HepG2 (cell line): ENCODE measurements at regions not wholly inside any gene's neighbourhood (a gene's known extent, or its start where the extent isn't known, plus 50 kb on each side); places are given as distances from the start of the nearest gene placed in this dataset.

ENCODE experiments used
- ATAC-seq: fragments of 200-7000 bp; cut with Tn5 transposase; 3 replicates; pipeline ENCODE4 v1.9.1; 2020; ENCODE audit warnings: mild to moderate bottlenecking, moderate library complexity
- BruUV-seq: library from RNA; stranded (reverse); fragments of 400-500 nt; replicated peaks from 2 replicates; lab custom pipeline; 2021; lab: Mats Ljungman, UMichigan
- CTCF ChIA-PET: fragments of 300-600 bp; formaldehyde crosslinking; extraction: SDS; loops from one replicate; lab custom pipeline; 2021; ENCODE audit warnings: low total read pairs, inconsistent platforms, low intra/inter-chr PET ratio; lab: Yijun Ruan, JAX
- POLR2A ChIA-PET: fragments of 350-600 bp; sonication (Branson Sonifier 250); formaldehyde crosslinking; loops from one replicate; lab custom pipeline; 2020; ENCODE audit warnings: antibody characterized with exemption, inconsistent platforms; lab: Yijun Ruan, JAX
- DNase-seq: peaks from one replicate; pipeline ENCODE4 v3.0.0-alpha.2; 2015; ENCODE audit warnings: low spot score
- FAIRE-seq: peaks from 3 replicates; lab custom pipeline; 2011; peaks lifted over from hg19 to GRCh38; lab: Jason Lieb, UNC
- H2AFZ ChIP-seq: one replicate; pipeline ENCODE4 v1.6.1; 2011; ENCODE audit warnings: low read length, inconsistent platforms
- H3K27ac ChIP-seq: fragments of 300-600 bp; 3 replicates; pipeline ENCODE4 v1.8.0; 2011; ENCODE audit warnings: mixed run types, mild to moderate bottlenecking, mixed read lengths, low read length, inconsistent platforms; ENCODE audit not compliant: insufficient read depth; ENCODE audit errors: extremely low read length
- H3K27me3 ChIP-seq, 2 experiments: fragments of 200-600 bp in 1 of 2; 2 replicates in 1 of 2; 3 replicates in 1 of 2; pipeline versions ENCODE4 v1.6.0 to v1.8.0; 2011; ENCODE audit warnings: low read length in 2 of 2, mild to moderate bottlenecking in 2 of 2, moderate library complexity in 2 of 2, inconsistent platforms in 1 of 2; ENCODE audit not compliant: insufficient read depth in 2 of 2, control insufficient read depth in 1 of 2
- H3K36me3 ChIP-seq, 2 experiments: fragments of 200-600 bp in 1 of 2; replicated peaks in 1 of 2; 2 replicates in 1 of 2; 3 replicates in 1 of 2; pipeline versions ENCODE4 v1.5.1 to v1.8.0; 2011; ENCODE audit warnings: low read length in 2 of 2, inconsistent platforms in 1 of 2; ENCODE audit not compliant: insufficient read depth in 2 of 2, control insufficient read depth in 1 of 2
- H3K4me1 ChIP-seq: 2 replicates; pipeline ENCODE4 v1.5.1; 2012; ENCODE audit warnings: low read length, inconsistent platforms; ENCODE audit not compliant: insufficient read depth
- H3K4me2 ChIP-seq: 2 replicates; pipeline ENCODE4 v1.6.0; 2011; ENCODE audit warnings: low read depth, low read length, inconsistent platforms
- H3K4me3 ChIP-seq, 3 experiments: fragments of 200-600 bp in 1 of 3; sonication (generic), shearing (Covaris generic) in 1 of 3; replicated peaks in 1 of 3; 2 replicates each; pipeline ENCODE4 v1.5.1; 2011 to 2016; ENCODE audit warnings: low read length in 3 of 3, inconsistent platforms in 2 of 3, low read depth in 2 of 3, mild to moderate bottlenecking in 2 of 3, control low read depth in 1 of 3, mixed read lengths in 1 of 3; ENCODE audit not compliant: insufficient read depth in 1 of 3
- H3K79me2 ChIP-seq: one replicate; pipeline ENCODE4 v1.6.1; 2011; ENCODE audit warnings: low read length, inconsistent platforms; ENCODE audit not compliant: insufficient read depth
- H3K9ac ChIP-seq: 2 replicates; pipeline ENCODE4 v1.6.0; 2011; ENCODE audit warnings: mild to moderate bottlenecking, low read depth, low read length, inconsistent platforms; ENCODE audit not compliant: insufficient read depth
- H3K9me3 ChIP-seq: 2 replicates; pipeline ENCODE4 v1.5.1; 2012; ENCODE audit warnings: mild to moderate bottlenecking, low read length
- H4K20me1 ChIP-seq: 2 replicates; pipeline ENCODE4 v1.6.0; 2011; ENCODE audit warnings: inconsistent platforms, mild to moderate bottlenecking, low read length, moderate library complexity; ENCODE audit not compliant: insufficient read depth
- HDAC1 ChIP-seq: sonication (generic); formaldehyde crosslinking; IDR thresholded peaks from 2 replicates; pipeline ENCODE4 v1.5.1; 2020; ENCODE audit warnings: mild to moderate bottlenecking, missing genetic modification reagents
- THRA ChIP-seq: sonication (generic); formaldehyde crosslinking; IDR thresholded peaks from 2 replicates; pipeline ENCODE4 v1.4.0; 2020; ENCODE audit warnings: missing genetic modification reagents, borderline replicate concordance
- ZNF451 ChIP-seq: sonication (generic); formaldehyde crosslinking; IDR thresholded peaks from 2 replicates; pipeline ENCODE4 v1.5.0; 2020; ENCODE audit warnings: mild to moderate bottlenecking, missing genetic modification reagents
- ZNF687 ChIP-seq: sonication (generic); formaldehyde crosslinking; IDR thresholded peaks from 2 replicates; pipeline ENCODE4 v1.5.1; 2020; ENCODE audit warnings: mild to moderate bottlenecking, missing genetic modification reagents, moderate library complexity
- ZNF775 ChIP-seq: sonication (generic); formaldehyde crosslinking; IDR thresholded peaks from 2 replicates; pipeline ENCODE4 v1.4.0; 2020; ENCODE audit warnings: missing genetic modification reagents, mild to moderate bottlenecking, moderate library complexity, borderline replicate concordance
- WGBS: methylation state at CpG from one replicate; pipeline ENCODE4 v1.1.6; 2017; ENCODE audit warnings: low lambda C conversion rate; 5-methylcytosine and 5-hydroxymethylcytosine counted together
- in situ Hi-C: cut with HindIII; loops from 2 replicates; pipeline ENCODE4 v1.10.0; 2017; ENCODE audit warnings: low pct_unique_long_range_greater_than_20kb; ENCODE audit not compliant: extremely low pct_ligation_motif_present
- intact Hi-C: fragments of 100-400 bp; cut with micrococcal nuclease; formaldehyde crosslinking; loops from one replicate; pipeline ENCODE4 v1.10.0; 2022; ENCODE audit not compliant: unreplicated experiment
- TF ChIP-seq, protein P1 (sequence below): IDR thresholded peaks from 2 replicates; pipeline ENCODE4 v1.4.0; 2020; ENCODE audit warnings: mild to moderate bottlenecking, missing genetic modification reagents
- TF ChIP-seq, protein P2 (sequence below): sonication (generic); formaldehyde crosslinking; IDR thresholded peaks from 2 replicates; pipeline ENCODE4 v1.8.0; 2022; ENCODE audit warnings: mild to moderate bottlenecking, missing genetic modification reagents, borderline replicate concordance

GRCh38 chr4:152229782-152230289, 306.1 kb downstream of the FBXW7 start (continued):
- TF ChIP-seq, protein P1, sequence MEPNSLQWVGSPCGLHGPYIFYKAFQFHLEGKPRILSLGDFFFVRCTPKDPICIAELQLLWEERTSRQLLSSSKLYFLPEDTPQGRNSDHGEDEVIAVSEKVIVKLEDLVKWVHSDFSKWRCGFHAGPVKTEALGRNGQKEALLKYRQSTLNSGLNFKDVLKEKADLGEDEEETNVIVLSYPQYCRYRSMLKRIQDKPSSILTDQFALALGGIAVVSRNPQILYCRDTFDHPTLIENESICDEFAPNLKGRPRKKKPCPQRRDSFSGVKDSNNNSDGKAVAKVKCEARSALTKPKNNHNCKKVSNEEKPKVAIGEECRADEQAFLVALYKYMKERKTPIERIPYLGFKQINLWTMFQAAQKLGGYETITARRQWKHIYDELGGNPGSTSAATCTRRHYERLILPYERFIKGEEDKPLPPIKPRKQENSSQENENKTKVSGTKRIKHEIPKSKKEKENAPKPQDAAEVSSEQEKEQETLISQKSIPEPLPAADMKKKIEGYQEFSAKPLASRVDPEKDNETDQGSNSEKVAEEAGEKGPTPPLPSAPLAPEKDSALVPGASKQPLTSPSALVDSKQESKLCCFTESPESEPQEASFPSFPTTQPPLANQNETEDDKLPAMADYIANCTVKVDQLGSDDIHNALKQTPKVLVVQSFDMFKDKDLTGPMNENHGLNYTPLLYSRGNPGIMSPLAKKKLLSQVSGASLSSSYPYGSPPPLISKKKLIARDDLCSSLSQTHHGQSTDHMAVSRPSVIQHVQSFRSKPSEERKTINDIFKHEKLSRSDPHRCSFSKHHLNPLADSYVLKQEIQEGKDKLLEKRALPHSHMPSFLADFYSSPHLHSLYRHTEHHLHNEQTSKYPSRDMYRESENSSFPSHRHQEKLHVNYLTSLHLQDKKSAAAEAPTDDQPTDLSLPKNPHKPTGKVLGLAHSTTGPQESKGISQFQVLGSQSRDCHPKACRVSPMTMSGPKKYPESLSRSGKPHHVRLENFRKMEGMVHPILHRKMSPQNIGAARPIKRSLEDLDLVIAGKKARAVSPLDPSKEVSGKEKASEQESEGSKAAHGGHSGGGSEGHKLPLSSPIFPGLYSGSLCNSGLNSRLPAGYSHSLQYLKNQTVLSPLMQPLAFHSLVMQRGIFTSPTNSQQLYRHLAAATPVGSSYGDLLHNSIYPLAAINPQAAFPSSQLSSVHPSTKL (CRISPR knock-in tag) = no peak
- no peak for TF ChIP-seq ZNF687
- no peak for TF ChIP-seq HDAC1 (CRISPR knock-in tag)
- TF ChIP-seq, all 625 proteins: peak for 0

DNA sequence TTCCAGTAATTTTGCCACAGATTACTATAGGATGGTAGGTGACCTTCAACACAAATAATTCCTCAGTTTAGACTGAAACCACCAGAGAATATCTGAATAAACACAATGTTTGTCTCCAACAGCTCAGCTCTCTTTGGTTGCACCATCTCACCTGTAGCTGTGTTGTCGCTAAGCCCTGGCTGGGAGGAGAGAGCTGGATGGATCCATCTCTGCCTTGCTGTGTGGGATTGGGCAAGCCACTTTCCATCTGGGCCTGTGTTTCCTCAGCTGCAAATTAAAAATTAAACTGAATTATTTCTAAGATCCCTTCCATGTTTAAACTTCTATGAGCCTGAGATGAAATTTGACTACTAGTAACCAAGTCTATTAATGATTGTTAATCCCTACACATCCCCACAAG, 310.2 kb downstream of the FBXW7 start:
- no peaks in the 10 kb centered on the region for H4K20me1 ChIP-seq
- DNase-seq (no peak), ATAC-seq (no peak), FAIRE-seq (no peak)
- no peaks in the 10 kb centered on the region for H3K36me3 ChIP-seq
- no TSS peak for BruUV-seq
- TF ChIP-seq ZNF775 (CRISPR knock-in tag) (no peak), THRA (CRISPR knock-in tag) (no peak), ZNF451 (CRISPR knock-in tag) (no peak)
- TF ChIP-seq, protein P2, sequence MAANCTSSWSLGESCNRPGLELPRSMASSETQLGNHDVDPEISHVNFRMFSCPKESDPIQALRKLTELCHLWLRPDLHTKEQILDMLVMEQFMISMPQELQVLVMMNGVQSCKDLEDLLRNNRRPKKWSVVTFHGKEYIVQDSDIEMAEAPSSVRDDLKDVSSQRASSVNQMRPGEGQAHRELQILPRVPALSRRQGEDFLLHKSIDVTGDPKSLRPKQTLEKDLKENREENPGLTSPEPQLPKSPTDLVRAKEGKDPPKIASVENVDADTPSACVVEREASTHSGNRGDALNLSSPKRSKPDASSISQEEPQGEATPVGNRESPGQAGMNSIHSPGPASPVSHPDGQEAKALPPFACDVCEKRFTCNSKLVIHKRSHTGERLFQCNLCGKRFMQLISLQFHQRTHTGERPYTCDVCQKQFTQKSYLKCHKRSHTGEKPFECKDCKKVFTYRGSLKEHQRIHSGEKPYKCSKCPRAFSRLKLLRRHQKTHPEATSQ = no peak
- ChIA-PET CTCF (no interaction called here), POLR2A (no interaction called here)
- no peak overlapping the region for H3K4me3 ChIP-seq
- intact Hi-C loops = no loop called here
- no peak overlapping the region for H3K27ac ChIP-seq
- 86% methylated on average over 1 of the region's 1 CpG for WGBS
- no peak overlapping the region for H3K9ac ChIP-seq
- in situ Hi-C loops = no loop called here
- H3K27me3 ChIP-seq = 0 out of 5 replicates have a peak, but pooled peaks cover 0 to 3% of the 10 kb centered on the region in 2 experiments
- H3K4me1 ChIP-seq = no peaks in the 10 kb centered on the region
- no peak overlapping the region for H3K4me2 ChIP-seq
- no peaks in the 10 kb centered on the region for H3K79me2 ChIP-seq
- H3K9me3 ChIP-seq = no peaks in the 10 kb centered on the region
- no peak overlapping the region for H2AFZ ChIP-seq
